ENCODE measurements at regions not wholly inside any gene's neighbourhood (a gene's known extent, or its start where the extent isn't known, plus 50 kb on each side); places are given as distances from the start of the nearest gene placed in this dataset.

- FAIRE-seq = no peak
- SMC1A ChIA-PET (ENCODE audit: uncharacterized antibody, unreplicated experiment) = no interaction called here
- TF ChIP-seq RBBP5 (conservative IDR thresholded peaks at IDR 0.05) (no peak), ZBTB40 (IDR thresholded peaks at IDR 0.05; ENCODE audit: borderline replicate concordance) (no peak), POLR2A (IDR thresholded peaks at IDR 0.05; ENCODE audit: low read depth, low read length) (no peak), BACH1 (IDR thresholded peaks at IDR 0.05; ENCODE audit: borderline replicate concordance) (no peak), ATF2 (IDR thresholded peaks at IDR 0.05; ENCODE audit: low read length) (no peak), CBX5 (IDR thresholded peaks at IDR 0.05; ENCODE audit: low read depth) (no peak), CBX3 (IDR thresholded peaks at IDR 0.05; ENCODE audit: borderline replicate concordance, low read depth) (no peak), REST (IDR thresholded peaks at IDR 0.05; ENCODE audit: low read depth, low read length) (no peak), EZH2 (IDR thresholded peaks at IDR 0.05; ENCODE audit: borderline replicate concordance, control insufficient read depth, low read depth, low read length) (no peak), LARP7 (IDR thresholded peaks at IDR 0.05) (no peak), PRDM15 (CRISPR knock-in tag; IDR thresholded peaks at IDR 0.05) (no peak), SRF (IDR thresholded peaks at IDR 0.05; ENCODE audit: low read depth in 2 of 2, low read length in 2 of 2) (no peak), IKZF1 (conservative IDR thresholded peaks at IDR 0.05) (no peak), NBN (IDR thresholded peaks at IDR 0.05) (no peak)
These were observed 509.5 kb upstream of the CELF2 start for GRCh38 chr10:10508211-10508610.

More at GRCh38 chr10:10508211-10508610, 509.5 kb upstream of the CELF2 start:
- in situ Hi-C loops (cut with MboI) (no loop called here), intact Hi-C loops (cut with micrococcal nuclease; ENCODE audit: unreplicated experiment) (no loop called here)
- no peaks in the 10 kb centered on the region for H3K4me1 ChIP-seq (ENCODE audit: control insufficient read depth, insufficient read depth, low read length)
- no peaks in the 10 kb centered on the region for H3K79me2 ChIP-seq (ENCODE audit: control insufficient read depth, insufficient read depth, low read length)
- DNase-seq (ENCODE audit: low read depth, low spot score) (no peak), ATAC-seq (no peak)
- H3K4me2 ChIP-seq (ENCODE audit: control insufficient read depth, insufficient read depth) = no peak overlapping the region
- H3K27ac ChIP-seq (ENCODE audit: control insufficient read depth, insufficient read depth) = no peak overlapping the region
- H4K20me1 ChIP-seq (ENCODE audit: control insufficient read depth, insufficient read depth) = no peaks in the 10 kb centered on the region
- ChIA-PET POLR2A (no interaction called here), CTCF (no interaction called here), RAD21 (ENCODE audit: unreplicated experiment) (no interaction called here)
- no peaks in the 10 kb centered on the region; the same call in 2 of the 3 replicates for H3K9me3 ChIP-seq (replicated peaks; ENCODE audit: control insufficient read depth, insufficient read depth, low read length)
- H3K36me3 ChIP-seq (ENCODE audit: control insufficient read depth in 2 of 2, insufficient read depth in 2 of 2, low read length in 1 of 2) = no peaks in the 10 kb centered on the region
- WGBS (ENCODE audit: insufficient coverage, insufficient replicate concordance, low lambda C conversion rate, missing lambda C conversion rate) = 26% methylated on average over 3 of the region's 3 CpGs
- no TSS peak for BruUV-seq (replicated peaks)
- no peak overlapping the region for H3K4me3 ChIP-seq
- H3K9ac ChIP-seq (ENCODE audit: control insufficient read depth, insufficient read depth, low read length) = no peak overlapping the region
- H2AFZ ChIP-seq (ENCODE audit: control insufficient read depth, low read depth, low read length) = no peak overlapping the region
- H3K27me3 ChIP-seq (replicated peaks in 1 of 2; ENCODE audit: control insufficient read depth in 2 of 2, insufficient read depth in 2 of 2, low read length in 1 of 2) = no peaks in the 10 kb centered on the region
